GM10248 (cell line): ENCODE measurements at regions not wholly inside any gene's neighbourhood (a gene's known extent, or its start where the extent isn't known, plus 50 kb on each side); places are given as distances from the start of the nearest gene placed in this dataset.
"Not testable (repeated sequence)": the region's sequence is repeated elsewhere in the genome, so short reads cannot be mapped to it uniquely, and the experiment has no call there.

ENCODE experiments used
- CTCF ChIA-PET: fragments of 300-600 bp; sonication (Branson Sonifier 250); formaldehyde crosslinking; extraction: SDS; loops from one replicate; lab custom pipeline; 2021; ENCODE audit warnings: antibody characterized with exemption; lab: Yijun Ruan, JAX
- POLR2A ChIA-PET: fragments of 350-650 bp; sonication (Branson Sonifier 250); formaldehyde crosslinking; extraction: SDS; loops from one replicate; lab custom pipeline; 2020; ENCODE audit warnings: antibody characterized with exemption; lab: Yijun Ruan, JAX
- DNase-seq: peaks from one replicate; pipeline ENCODE4 v3.0.0; 2012; ENCODE audit errors: extremely low spot score
- TF ChIP-seq, protein P1 (sequence below): IDR thresholded peaks from 2 replicates; pipeline ENCODE4 v1.5.1; 2012; ENCODE audit warnings: mild to moderate bottlenecking, low read depth; ENCODE audit errors: extremely low read depth, missing control alignments, control extremely low read depth

DNA sequence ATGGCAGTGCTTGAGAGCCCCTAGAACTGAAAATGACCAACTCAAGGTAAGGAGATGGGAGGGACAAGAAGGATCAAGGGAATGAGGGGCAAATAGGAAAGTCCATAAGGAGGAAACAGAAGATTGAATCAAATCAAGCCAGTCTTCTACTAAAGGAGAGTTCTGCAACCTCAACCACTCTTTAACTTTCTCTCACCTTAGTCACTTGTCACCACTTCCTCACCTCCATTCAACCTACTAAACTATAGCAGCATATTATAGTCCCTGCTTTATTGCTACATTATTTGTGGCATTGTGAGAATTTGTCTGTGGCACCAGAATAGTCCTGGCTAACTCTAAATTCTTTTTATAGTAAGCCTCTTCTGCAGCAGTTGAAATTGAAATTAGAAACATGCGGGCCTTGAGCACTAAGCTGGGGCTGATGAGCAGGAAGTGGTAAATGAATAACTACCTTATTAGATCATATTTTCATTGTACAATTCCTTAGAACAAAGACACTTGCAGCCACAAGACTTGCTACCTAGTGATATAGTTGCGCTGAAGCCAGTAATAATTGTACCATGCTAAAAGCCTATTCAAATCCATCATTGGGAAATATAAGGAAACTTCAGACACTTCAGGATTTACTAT, 336.9 kb downstream of the ZNF674 start:
- TF ChIP-seq, protein P1, sequence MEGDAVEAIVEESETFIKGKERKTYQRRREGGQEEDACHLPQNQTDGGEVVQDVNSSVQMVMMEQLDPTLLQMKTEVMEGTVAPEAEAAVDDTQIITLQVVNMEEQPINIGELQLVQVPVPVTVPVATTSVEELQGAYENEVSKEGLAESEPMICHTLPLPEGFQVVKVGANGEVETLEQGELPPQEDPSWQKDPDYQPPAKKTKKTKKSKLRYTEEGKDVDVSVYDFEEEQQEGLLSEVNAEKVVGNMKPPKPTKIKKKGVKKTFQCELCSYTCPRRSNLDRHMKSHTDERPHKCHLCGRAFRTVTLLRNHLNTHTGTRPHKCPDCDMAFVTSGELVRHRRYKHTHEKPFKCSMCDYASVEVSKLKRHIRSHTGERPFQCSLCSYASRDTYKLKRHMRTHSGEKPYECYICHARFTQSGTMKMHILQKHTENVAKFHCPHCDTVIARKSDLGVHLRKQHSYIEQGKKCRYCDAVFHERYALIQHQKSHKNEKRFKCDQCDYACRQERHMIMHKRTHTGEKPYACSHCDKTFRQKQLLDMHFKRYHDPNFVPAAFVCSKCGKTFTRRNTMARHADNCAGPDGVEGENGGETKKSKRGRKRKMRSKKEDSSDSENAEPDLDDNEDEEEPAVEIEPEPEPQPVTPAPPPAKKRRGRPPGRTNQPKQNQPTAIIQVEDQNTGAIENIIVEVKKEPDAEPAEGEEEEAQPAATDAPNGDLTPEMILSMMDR = no peak
- CTCF ChIA-PET = no interaction called here
- DNase-seq = no peak
- POLR2A ChIA-PET = no interaction called here

DNA sequence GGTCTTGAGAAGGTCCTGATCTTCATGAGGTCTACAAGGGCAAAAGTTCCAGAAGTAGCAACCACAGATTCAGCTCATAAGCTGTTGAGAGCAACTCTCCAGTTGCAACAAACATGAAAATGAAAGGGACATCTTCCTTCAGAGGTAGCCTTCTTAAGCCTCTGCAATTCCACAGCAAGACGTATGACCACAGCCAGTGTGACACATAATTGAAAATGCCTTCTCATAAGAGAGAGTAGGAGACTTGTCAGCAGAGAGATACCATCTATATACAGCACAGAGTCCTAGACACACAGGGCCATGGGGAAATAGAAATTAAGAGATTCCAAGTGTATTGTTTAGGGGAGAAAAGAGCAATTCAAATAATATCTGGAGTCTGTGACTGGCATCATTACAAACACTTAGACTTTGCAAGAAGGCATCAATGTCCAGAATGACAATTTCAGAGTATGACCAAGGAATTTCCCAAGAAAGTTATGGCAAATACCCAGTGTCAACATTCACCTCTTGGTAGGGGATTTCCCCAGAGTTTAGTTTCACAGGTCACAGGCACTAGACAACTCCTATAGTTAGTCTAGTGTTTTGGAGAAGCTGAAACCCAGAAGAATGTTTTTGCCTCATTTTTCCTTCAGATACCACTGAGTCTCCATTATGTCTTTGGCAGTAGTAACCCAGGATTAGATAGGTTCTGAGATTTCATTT, 340.3 kb downstream of the ZNF674 start:
- DNase-seq = no peak
- ChIA-PET CTCF (no interaction called here), POLR2A (no interaction called here)
- TF ChIP-seq, protein P1 = no peak

DNA sequence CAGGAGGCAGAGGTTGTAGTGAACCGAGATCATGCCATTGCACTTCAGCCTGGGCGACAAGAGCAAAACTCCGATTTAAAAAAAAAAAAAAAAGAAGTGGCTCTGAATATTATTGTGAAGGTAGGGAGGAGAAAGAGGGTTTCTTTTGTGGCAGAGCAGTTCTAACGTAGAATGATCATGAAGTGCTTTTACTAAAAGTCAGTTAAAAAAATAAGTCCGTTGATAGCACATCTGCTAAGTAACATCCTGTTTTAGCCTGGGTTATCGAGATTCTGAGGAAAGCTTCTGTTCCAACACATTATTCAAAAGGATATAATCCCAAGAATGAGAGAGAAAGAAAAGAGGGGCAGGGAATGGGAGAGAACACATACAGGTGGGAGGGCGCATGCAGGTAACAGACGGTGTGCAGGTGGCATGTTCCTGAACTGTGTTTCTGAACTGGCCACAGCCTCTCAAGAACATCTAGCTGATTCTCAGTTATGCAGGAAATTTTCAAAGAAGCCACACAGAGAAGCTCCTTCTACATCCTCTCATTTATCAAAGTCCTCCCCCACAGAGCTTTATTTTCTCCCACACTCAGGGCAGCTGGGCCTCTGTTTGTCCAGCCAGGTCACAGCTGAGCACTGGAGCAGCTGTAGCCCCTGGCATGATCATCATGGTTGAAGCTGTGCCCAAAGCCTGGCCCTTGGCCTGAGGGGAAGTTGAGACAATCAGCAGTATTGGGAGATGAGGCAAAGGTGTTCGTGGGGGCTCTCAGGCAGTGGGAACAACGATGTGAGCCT, 342.3 kb downstream of the ZNF674 start:
- ChIA-PET CTCF (interaction anchor here (1.1 kb wide), 1 partner anchor 12 kb away, joined by 3 read pairs; no protein-coding TSS in a partner anchor), POLR2A (no interaction called here)
- TF ChIP-seq, protein P1 = no peak
- no peak for DNase-seq

DNA sequence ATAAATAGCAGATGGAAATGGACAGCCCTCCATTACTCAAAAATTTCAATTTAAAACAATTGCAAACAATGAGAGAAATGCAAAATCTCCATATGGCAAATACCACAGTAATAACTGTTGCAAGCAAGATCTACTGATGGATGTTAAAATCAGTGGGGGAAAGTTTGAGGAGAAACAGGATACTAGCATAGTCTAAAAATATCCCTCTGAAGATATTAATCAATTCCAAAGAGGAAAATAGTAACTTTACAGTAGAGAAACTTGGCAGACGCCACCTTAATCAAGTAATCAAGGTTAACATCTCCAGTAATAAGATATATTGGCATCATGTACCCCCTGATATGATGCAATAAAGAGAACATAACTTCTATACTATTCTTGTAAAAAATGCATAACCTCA, 344.8 kb downstream of the ZNF674 start:
- ChIA-PET POLR2A (no interaction called here), CTCF (interaction anchor here (0.6 kb wide), 1 partner anchor 10 kb away, joined by 3 read pairs; no protein-coding TSS in a partner anchor)
- TF ChIP-seq, protein P1 = no peak
- DNase-seq = no peak

DNA sequence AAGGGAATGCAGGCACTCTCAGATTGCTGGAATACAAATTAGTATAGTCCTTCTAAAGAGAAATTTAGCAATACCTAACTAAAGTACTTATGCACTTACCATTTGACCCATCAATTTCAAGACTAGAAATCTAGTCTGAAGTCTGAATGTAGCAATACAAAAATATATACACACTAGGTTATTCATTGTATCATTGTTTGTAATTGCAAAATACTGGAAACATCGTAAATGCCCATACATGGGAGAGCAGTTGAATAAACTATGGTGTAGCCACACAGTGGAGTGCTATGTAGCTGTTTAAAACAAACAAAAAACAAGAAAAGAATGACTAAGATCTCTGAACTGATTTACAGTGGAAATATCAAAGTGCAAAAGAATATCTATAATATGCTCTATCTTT, 346.4 kb downstream of the ZNF674 start:
- TF ChIP-seq, protein P1 = no peak
- POLR2A ChIA-PET = no interaction called here
- no peak for DNase-seq
- CTCF ChIA-PET = no interaction called here

DNA sequence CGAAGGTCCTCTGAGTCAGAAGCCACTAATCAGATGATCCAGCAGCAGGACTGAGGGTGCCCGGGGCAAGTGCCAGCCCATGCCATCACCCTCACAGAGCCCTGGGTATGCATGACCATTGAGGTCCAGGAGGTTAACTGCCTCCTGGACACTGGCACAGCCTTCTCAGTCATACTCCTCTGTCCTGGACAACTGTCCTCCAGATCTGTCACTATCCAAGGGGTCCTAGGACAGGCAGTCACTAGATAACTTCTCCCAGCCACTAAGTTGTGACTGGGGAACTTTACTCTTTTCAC, 358.5 kb downstream of the ZNF674 start:
- DNase-seq, CTCF ChIA-PET, POLR2A ChIA-PET: not testable (repeated sequence)
